GM10248 (cell line): ENCODE measurements at regions not wholly inside any gene's neighbourhood (a gene's known extent, or its start where the extent isn't known, plus 50 kb on each side); places are given as distances from the start of the nearest gene placed in this dataset.

Experiments used
- CTCF ChIA-PET: fragments of 300-600 bp; sonication (Branson Sonifier 250); formaldehyde crosslinking; extraction: SDS; loops from one replicate; lab custom pipeline; 2021; ENCODE audit warnings: antibody characterized with exemption; lab: Yijun Ruan, JAX
- POLR2A ChIA-PET: fragments of 350-650 bp; sonication (Branson Sonifier 250); formaldehyde crosslinking; extraction: SDS; loops from one replicate; lab custom pipeline; 2020; ENCODE audit warnings: antibody characterized with exemption; lab: Yijun Ruan, JAX
- DNase-seq: peaks from one replicate; pipeline ENCODE4 v3.0.0; 2012; ENCODE audit errors: extremely low spot score
- CTCF ChIP-seq: IDR thresholded peaks from 2 replicates; pipeline ENCODE4 v1.5.1; 2012; ENCODE audit warnings: mild to moderate bottlenecking, low read depth; ENCODE audit errors: extremely low read depth, missing control alignments, control extremely low read depth

- CTCF ChIA-PET: interaction anchor here (1.2 kb wide), 1 partner anchor 10 kb away, joined by 4 read pairs; no protein-coding TSS in a partner anchor
- no peak for TF ChIP-seq CTCF
- DNase-seq: no peak
- POLR2A ChIA-PET: no interaction called here
These were observed 447.5 kb downstream of the AACS start for GRCh38 chr12:125512541-125513298.

- ChIA-PET POLR2A (no interaction called here), CTCF (no interaction called here)
- no peak for DNase-seq
- no peak for TF ChIP-seq CTCF
These were observed 450.7 kb downstream of the AACS start for GRCh38 chr12:125515887-125516286.

- TF ChIP-seq CTCF: no peak
- ChIA-PET POLR2A (no interaction called here), CTCF (interaction anchor here (1.2 kb wide), 1 partner anchor 131 kb away, joined by 3 read pairs; no protein-coding TSS in a partner anchor)
- DNase-seq: no peak
These were observed 452.8 kb downstream of the AACS start for GRCh38 chr12:125518074-125518473.

- ChIA-PET POLR2A (no interaction called here), CTCF (interaction anchor here (1.2 kb wide), 1 partner anchor 132 kb away, joined by 3 read pairs; no protein-coding TSS in a partner anchor)
- TF ChIP-seq CTCF: no peak
- no peak for DNase-seq
These were observed 453.9 kb downstream of the AACS start for GRCh38 chr12:125519026-125519651.

- ChIA-PET POLR2A (no interaction called here), CTCF (no interaction called here)
- no peak for TF ChIP-seq CTCF
- no peak for DNase-seq
These were observed 460.6 kb downstream of the AACS start for GRCh38 chr12:125525879-125526278.

- ChIA-PET POLR2A (no interaction called here), CTCF (interaction anchor here (0.6 kb wide), 1 partner anchor 253 kb away, joined by 3 read pairs; no protein-coding TSS in a partner anchor)
- TF ChIP-seq CTCF: no peak
- DNase-seq: no peak
These were observed 463.0 kb downstream of the AACS start for GRCh38 chr12:125528281-125528680.
